Chondrocyte (in vitro differentiated cells): ENCODE measurements at regions not wholly inside any gene's neighbourhood (a gene's known extent, or its start where the extent isn't known, plus 50 kb on each side); places are given as distances from the start of the nearest gene placed in this dataset.

ENCODE experiments used
- DNase-seq: peaks from one replicate; pipeline ENCODE4 v3.0.0; 2021; ENCODE audit warnings: mixed read lengths, low spot score
- H3K27ac Mint-ChIP-seq: one replicate; pipeline ENCODE4 v1.8.0; 2021; ENCODE audit warnings: mild to moderate bottlenecking, moderate library complexity, mixed read lengths; ENCODE audit not compliant: unreplicated experiment
- H3K27me3 Mint-ChIP-seq: 2 replicates; pipeline ENCODE4 v1.8.0; 2021; ENCODE audit warnings: low read depth, mixed read lengths
- H3K36me3 Mint-ChIP-seq: 2 replicates; pipeline ENCODE4 v1.8.0; 2021; ENCODE audit warnings: low read depth, mixed read lengths
- H3K4me1 Mint-ChIP-seq: 2 replicates; pipeline ENCODE4 v1.8.0; 2021; ENCODE audit warnings: low read depth, mild to moderate bottlenecking, mixed read lengths
- H3K4me3 Mint-ChIP-seq: one replicate; pipeline ENCODE4 v1.8.0; 2021; ENCODE audit warnings: mild to moderate bottlenecking, moderate library complexity, mixed read lengths; ENCODE audit not compliant: unreplicated experiment
- H3K9me3 Mint-ChIP-seq: 2 replicates; pipeline ENCODE4 v1.8.0; 2021; ENCODE audit warnings: low read depth, mixed read lengths
- CTCF ChIP-seq: fragments of 200-600 bp; sonication (generic); IDR thresholded peaks from 2 replicates; pipeline ENCODE4 v1.5.0; 2021; ENCODE audit warnings: antibody characterized with exemption, mild to moderate bottlenecking, moderate library complexity

- TF ChIP-seq CTCF, result no peak
- Mint-ChIP-seq H3K4me1 (peaks cover 5% of the 10 kb centered on the region), H3K4me3 (no peak overlapping the region), H3K27ac (no peak overlapping the region), H3K9me3 (peaks cover 2% of the 10 kb centered on the region), H3K27me3 (no peaks in the 10 kb centered on the region), H3K36me3 (no peaks in the 10 kb centered on the region)
- no peak for DNase-seq
These were observed 1131.0 kb upstream of the GOT2 start for GRCh38 chr16:59864981-59865666.

DNA sequence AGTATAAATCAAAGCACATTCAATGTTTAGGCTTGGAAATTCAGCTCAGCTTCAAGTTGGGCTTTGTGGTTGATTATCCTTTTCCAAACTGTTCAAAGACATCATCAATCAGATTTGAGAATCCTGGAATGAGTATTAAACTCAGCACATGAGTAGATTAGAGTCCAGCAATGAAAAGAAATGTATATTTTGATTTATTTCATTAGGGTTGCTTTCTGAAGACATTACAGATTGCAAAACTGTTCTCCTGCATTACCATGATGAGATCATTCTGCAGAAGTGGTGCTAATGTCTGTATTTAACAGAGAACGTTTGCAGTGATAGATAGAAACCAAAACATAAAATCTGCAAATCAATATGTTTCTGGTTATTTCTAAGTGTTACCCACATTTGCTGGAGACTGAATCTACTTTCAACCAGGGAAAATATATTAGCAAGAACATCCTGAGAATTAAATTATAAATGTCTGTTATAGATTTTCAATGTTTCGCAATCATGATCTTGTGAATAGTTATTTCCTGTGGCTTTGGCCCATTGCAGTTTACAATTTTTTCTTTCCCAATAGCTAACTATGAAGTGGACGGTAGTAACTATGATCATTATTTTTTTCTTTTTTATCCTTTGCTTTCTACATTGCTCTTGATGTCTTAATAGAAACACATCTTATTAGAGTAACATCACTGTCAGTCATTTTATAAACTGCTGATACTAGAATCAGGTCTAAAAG is 1125.7 kb upstream of the GOT2 start:
- TF ChIP-seq CTCF, result no peak
- Mint-ChIP-seq H3K36me3 (no peaks in the 10 kb centered on the region), H3K4me1 (peaks cover under 1% of the 10 kb centered on the region), H3K4me3 (no peak overlapping the region), H3K27me3 (peaks cover 2% of the 10 kb centered on the region), H3K27ac (no peak overlapping the region), H3K9me3 (peaks cover 2% of the 10 kb centered on the region)
- no peak for DNase-seq

DNA sequence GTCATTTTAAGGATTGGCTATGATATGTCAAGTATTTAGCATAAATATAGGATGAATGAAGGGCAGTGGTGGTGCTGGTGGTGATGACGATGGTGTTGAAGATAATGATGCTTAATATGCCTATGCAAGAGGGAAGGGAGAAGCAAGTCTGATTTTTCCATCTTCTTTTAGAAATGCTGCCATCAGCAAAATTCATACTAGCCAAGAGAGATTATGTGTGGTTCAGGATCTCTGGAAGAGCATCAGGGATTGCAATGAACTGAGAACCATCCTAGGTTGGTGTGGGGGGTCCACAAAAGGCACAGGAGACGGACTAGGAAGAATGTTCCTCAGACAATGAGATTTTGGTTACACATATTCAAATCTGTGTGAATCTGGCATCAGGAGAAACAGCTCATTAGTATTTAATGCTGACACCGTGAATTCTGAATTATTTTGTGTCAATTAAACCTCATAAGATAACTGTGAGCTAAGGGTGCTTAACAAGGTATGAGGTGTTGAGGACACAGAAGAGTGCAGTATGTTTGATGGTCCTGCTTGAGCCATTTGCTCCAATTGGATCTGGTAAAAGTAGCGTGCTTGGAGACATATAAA is 1120.8 kb upstream of the GOT2 start:
- TF ChIP-seq CTCF, result no peak
- H3K4me3 Mint-ChIP-seq, result no peak overlapping the region

GRCh38 chr16:59849716-59850115 is 1115.6 kb upstream of the GOT2 start:
- Mint-ChIP-seq H3K9me3 (no peaks in the 10 kb centered on the region), H3K36me3 (no peaks in the 10 kb centered on the region), H3K27me3 (peaks cover 16% of the 10 kb centered on the region), H3K4me3 (no peak overlapping the region), H3K4me1 (peaks cover 2% of the 10 kb centered on the region), H3K27ac (no peak overlapping the region)
- no peak for DNase-seq
- no peak for TF ChIP-seq CTCF

More for the DNA sequence above, 1120.8 kb upstream of the GOT2 start:
- Mint-ChIP-seq H3K4me1 (no peaks in the 10 kb centered on the region), H3K9me3 (no peaks in the 10 kb centered on the region), H3K27ac (no peak overlapping the region), H3K27me3 (peaks cover 19% of the 10 kb centered on the region), H3K36me3 (no peaks in the 10 kb centered on the region)
- DNase-seq, result no peak

- Mint-ChIP-seq H3K4me3 (no peak overlapping the region), H3K27me3 (peaks cover 11% of the 10 kb centered on the region), H3K9me3 (peaks cover 6% of the 10 kb centered on the region), H3K27ac (no peak overlapping the region), H3K36me3 (peaks cover 3% of the 10 kb centered on the region), H3K4me1 (peaks cover 2% of the 10 kb centered on the region)
- no peak for DNase-seq
- TF ChIP-seq CTCF, result no peak
These were observed 1114.2 kb upstream of the GOT2 start for GRCh38 chr16:59848296-59848695.
